Testis (tissue), 2 donors: ENCODE measurements at regions not wholly inside any gene's neighbourhood (a gene's known extent, or its start where the extent isn't known, plus 50 kb on each side); places are given as distances from the start of the nearest gene placed in this dataset.

Source experiments
- POLR2A ChIP-seq: fragments of 450-650 bp; IDR thresholded peaks from one replicate; pipeline ENCODE4 v1.6.1; 2017; ENCODE audit warnings: antibody characterized with exemption, mild to moderate bottlenecking, moderate library complexity
- TF ChIP-seq, protein P1 (sequence below), 3 experiments: fragments of 450-650 bp in 2 of 3; fragments of 200-600 bp in 1 of 3; sonication (generic) in 1 of 3; IDR thresholded peaks; one replicate each; pipeline ENCODE4 v1.5.1; 2016 to 2019; ENCODE audit warnings: antibody characterized with exemption in 3 of 3, mild to moderate bottlenecking in 2 of 3, moderate library complexity in 1 of 3

- TF ChIP-seq POLR2A, result no peak
- TF ChIP-seq, protein P1, sequence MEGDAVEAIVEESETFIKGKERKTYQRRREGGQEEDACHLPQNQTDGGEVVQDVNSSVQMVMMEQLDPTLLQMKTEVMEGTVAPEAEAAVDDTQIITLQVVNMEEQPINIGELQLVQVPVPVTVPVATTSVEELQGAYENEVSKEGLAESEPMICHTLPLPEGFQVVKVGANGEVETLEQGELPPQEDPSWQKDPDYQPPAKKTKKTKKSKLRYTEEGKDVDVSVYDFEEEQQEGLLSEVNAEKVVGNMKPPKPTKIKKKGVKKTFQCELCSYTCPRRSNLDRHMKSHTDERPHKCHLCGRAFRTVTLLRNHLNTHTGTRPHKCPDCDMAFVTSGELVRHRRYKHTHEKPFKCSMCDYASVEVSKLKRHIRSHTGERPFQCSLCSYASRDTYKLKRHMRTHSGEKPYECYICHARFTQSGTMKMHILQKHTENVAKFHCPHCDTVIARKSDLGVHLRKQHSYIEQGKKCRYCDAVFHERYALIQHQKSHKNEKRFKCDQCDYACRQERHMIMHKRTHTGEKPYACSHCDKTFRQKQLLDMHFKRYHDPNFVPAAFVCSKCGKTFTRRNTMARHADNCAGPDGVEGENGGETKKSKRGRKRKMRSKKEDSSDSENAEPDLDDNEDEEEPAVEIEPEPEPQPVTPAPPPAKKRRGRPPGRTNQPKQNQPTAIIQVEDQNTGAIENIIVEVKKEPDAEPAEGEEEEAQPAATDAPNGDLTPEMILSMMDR (IDR thresholded peaks at IDR 0.05), result no peak
These were observed 819.6 kb upstream of the EPHA5 start for GRCh38 chr4:66489783-66490452.
